ENCODE measurements at regions not wholly inside any gene's neighbourhood (a gene's known extent, or its start where the extent isn't known, plus 50 kb on each side); places are given as distances from the start of the nearest gene placed in this dataset.

GRCh38 chr3:59235634-59236012 lies 185.8 kb upstream of the CFAP20DC start (continued):
- peak; percentile 69 for TF ChIP-seq MEF2B (IDR thresholded peaks at IDR 0.05; ENCODE audit: partially characterized antibody, poor library complexity, severe bottlenecking)
- TF ChIP-seq, protein P1, sequence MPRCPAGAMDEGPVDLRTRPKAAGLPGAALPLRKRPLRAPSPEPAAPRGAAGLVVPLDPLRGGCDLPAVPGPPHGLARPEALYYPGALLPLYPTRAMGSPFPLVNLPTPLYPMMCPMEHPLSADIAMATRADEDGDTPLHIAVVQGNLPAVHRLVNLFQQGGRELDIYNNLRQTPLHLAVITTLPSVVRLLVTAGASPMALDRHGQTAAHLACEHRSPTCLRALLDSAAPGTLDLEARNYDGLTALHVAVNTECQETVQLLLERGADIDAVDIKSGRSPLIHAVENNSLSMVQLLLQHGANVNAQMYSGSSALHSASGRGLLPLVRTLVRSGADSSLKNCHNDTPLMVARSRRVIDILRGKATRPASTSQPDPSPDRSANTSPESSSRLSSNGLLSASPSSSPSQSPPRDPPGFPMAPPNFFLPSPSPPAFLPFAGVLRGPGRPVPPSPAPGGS (IDR thresholded peaks at IDR 0.05; ENCODE audit: borderline replicate concordance, insufficient read depth, low read depth, low read length, poor library complexity, severe bottlenecking), result no peak
- peak; percentile 91 for TF ChIP-seq RELB (IDR thresholded peaks at IDR 0.05; ENCODE audit: low read depth)
- TF ChIP-seq MYB (IDR thresholded peaks at IDR 0.05; ENCODE audit: borderline replicate concordance, low read depth, low read length), result 0 out of 2 replicates have a peak, but pooled peaks have one; percentile 27
- no peak for TF ChIP-seq ZNF592 (IDR thresholded peaks at IDR 0.05)
- TF ChIP-seq, protein P2, sequence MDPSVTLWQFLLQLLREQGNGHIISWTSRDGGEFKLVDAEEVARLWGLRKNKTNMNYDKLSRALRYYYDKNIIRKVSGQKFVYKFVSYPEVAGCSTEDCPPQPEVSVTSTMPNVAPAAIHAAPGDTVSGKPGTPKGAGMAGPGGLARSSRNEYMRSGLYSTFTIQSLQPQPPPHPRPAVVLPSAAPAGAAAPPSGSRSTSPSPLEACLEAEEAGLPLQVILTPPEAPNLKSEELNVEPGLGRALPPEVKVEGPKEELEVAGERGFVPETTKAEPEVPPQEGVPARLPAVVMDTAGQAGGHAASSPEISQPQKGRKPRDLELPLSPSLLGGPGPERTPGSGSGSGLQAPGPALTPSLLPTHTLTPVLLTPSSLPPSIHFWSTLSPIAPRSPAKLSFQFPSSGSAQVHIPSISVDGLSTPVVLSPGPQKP (IDR thresholded peaks at IDR 0.05; ENCODE audit: low read depth, low read length), result no peak
- TF ChIP-seq SMC3 (IDR thresholded peaks at IDR 0.05; ENCODE audit: borderline replicate concordance, low read length), result no peak
- TF ChIP-seq TCF3 (IDR thresholded peaks at IDR 0.05; ENCODE audit: borderline replicate concordance, insufficient read depth, low read depth, low read length), result no peak
- TF ChIP-seq ZBED1 (IDR thresholded peaks at IDR 0.05; ENCODE audit: borderline replicate concordance), result no peak
- no peak for TF ChIP-seq ZBTB40 (IDR thresholded peaks at IDR 0.05; ENCODE audit: borderline replicate concordance)
- no peak for TF ChIP-seq KLF5 (IDR thresholded peaks at IDR 0.05; ENCODE audit: partially characterized antibody)
- TF ChIP-seq ZNF687 (IDR thresholded peaks at IDR 0.05), result peak; percentile 74; the same call in 1 of the 2 replicates
